Activated naive CD8-positive, alpha-beta T cell treated with anti-CD3 and anti-CD28 coated beads, Interleukin-2, amount 10 ng/mL, durations not matched to agents 7 days and 5 days (primary cell): ENCODE measurements at regions not wholly inside any gene's neighbourhood (a gene's known extent, or its start where the extent isn't known, plus 50 kb on each side); places are given as distances from the start of the nearest gene placed in this dataset.

Experiments used
- ATAC-seq: fragments of 150-1000 bp; cut with Tn5 transposase; one replicate; pipeline ENCODE4 v1.10.0; 2021; ENCODE audit warnings: low read depth, moderate library complexity
- POLR2A ChIA-PET: fragments of 350-600 bp; sonication (Branson Sonifier 250); formaldehyde crosslinking; loops from one replicate; lab custom pipeline; 2021; ENCODE audit warnings: antibody characterized with exemption; lab: Charles Lee
- DNase-seq: peaks from one replicate; pipeline ENCODE4 v3.0.0; 2021
- H3K27ac Mint-ChIP-seq: one replicate; pipeline ENCODE4 v1.8.0; 2022; ENCODE audit warnings: mild to moderate bottlenecking, mixed read lengths
- H3K27me3 Mint-ChIP-seq: one replicate; pipeline ENCODE4 v1.8.0; 2022; ENCODE audit warnings: mild to moderate bottlenecking, moderate library complexity, mixed read lengths
- H3K36me3 Mint-ChIP-seq: one replicate; pipeline ENCODE4 v1.8.0; 2021; ENCODE audit warnings: mild to moderate bottlenecking, mixed read lengths
- H3K4me1 Mint-ChIP-seq: one replicate; pipeline ENCODE4 v1.8.0; 2021; ENCODE audit warnings: mixed read lengths
- H3K4me3 Mint-ChIP-seq: one replicate; pipeline ENCODE4 v1.8.0; 2022; ENCODE audit warnings: mild to moderate bottlenecking, moderate library complexity, mixed read lengths
- H3K9me3 Mint-ChIP-seq: one replicate; pipeline ENCODE4 v1.8.0; 2021; ENCODE audit warnings: mixed read lengths

GRCh38 chr13:57784633-57785032, 153.1 kb downstream of the PCDH17 start:
- POLR2A ChIA-PET: no interaction called here
- Mint-ChIP-seq H3K4me3 (no peak overlapping the region), H3K27ac (no peak overlapping the region), H3K4me1 (no peaks in the 10 kb centered on the region), H3K36me3 (no peaks in the 10 kb centered on the region), H3K9me3 (peaks cover 3% of the 10 kb centered on the region), H3K27me3 (no peaks in the 10 kb centered on the region)
- ATAC-seq (no peak), DNase-seq (no peak)

- DNase-seq: no peak
- Mint-ChIP-seq H3K4me1 (no peaks in the 10 kb centered on the region), H3K27ac (no peak overlapping the region), H3K4me3 (no peak overlapping the region), H3K36me3 (no peaks in the 10 kb centered on the region), H3K27me3 (no peaks in the 10 kb centered on the region), H3K9me3 (peaks cover 2% of the 10 kb centered on the region)
- POLR2A ChIA-PET: no interaction called here
- ATAC-seq: no peak
These were observed 155.7 kb downstream of the PCDH17 start for GRCh38 chr13:57787058-57787791.

- Mint-ChIP-seq H3K36me3 (no peaks in the 10 kb centered on the region), H3K27me3 (no peaks in the 10 kb centered on the region), H3K9me3 (no peaks in the 10 kb centered on the region), H3K4me3 (no peak overlapping the region), H3K4me1 (no peaks in the 10 kb centered on the region), H3K27ac (no peak overlapping the region)
- POLR2A ChIA-PET: no interaction called here
- ATAC-seq (no peak), DNase-seq (no peak)
These were observed 168.1 kb downstream of the PCDH17 start for GRCh38 chr13:57799624-57800023.

- DNase-seq (no peak), ATAC-seq (no peak)
- no peak overlapping the region for H3K27ac Mint-ChIP-seq
- H3K36me3 Mint-ChIP-seq: no peaks in the 10 kb centered on the region
- peaks cover 7% of the 10 kb centered on the region for H3K9me3 Mint-ChIP-seq
- H3K4me3 Mint-ChIP-seq: no peak overlapping the region
- no peaks in the 10 kb centered on the region for H3K4me1 Mint-ChIP-seq
- no peaks in the 10 kb centered on the region for H3K27me3 Mint-ChIP-seq
- POLR2A ChIA-PET: no interaction called here
These were observed 182.1 kb downstream of the PCDH17 start for GRCh38 chr13:57813651-57814050.

GRCh38 chr13:57815600-57815999, 184.1 kb downstream of the PCDH17 start:
- Mint-ChIP-seq H3K27ac (no peak overlapping the region), H3K4me3 (no peak overlapping the region), H3K36me3 (no peaks in the 10 kb centered on the region), H3K27me3 (no peaks in the 10 kb centered on the region), H3K9me3 (peaks cover 7% of the 10 kb centered on the region), H3K4me1 (no peaks in the 10 kb centered on the region)
- DNase-seq (no peak), ATAC-seq (no peak)
- POLR2A ChIA-PET: no interaction called here

- H3K9me3 Mint-ChIP-seq: peaks cover 6% of the 10 kb centered on the region
- H3K27ac Mint-ChIP-seq: no peak overlapping the region
- POLR2A ChIA-PET: no interaction called here
- H3K4me1 Mint-ChIP-seq: no peaks in the 10 kb centered on the region
- no peaks in the 10 kb centered on the region for H3K27me3 Mint-ChIP-seq
- ATAC-seq: no peak
- DNase-seq: no peak
- H3K4me3 Mint-ChIP-seq: no peak overlapping the region
- no peaks in the 10 kb centered on the region for H3K36me3 Mint-ChIP-seq
These were observed 189.4 kb downstream of the PCDH17 start for GRCh38 chr13:57820924-57821323.

- ATAC-seq (no peak), DNase-seq (no peak)
- Mint-ChIP-seq H3K27ac (no peak overlapping the region), H3K36me3 (no peaks in the 10 kb centered on the region), H3K4me1 (no peaks in the 10 kb centered on the region), H3K27me3 (no peaks in the 10 kb centered on the region), H3K9me3 (peaks cover 3% of the 10 kb centered on the region), H3K4me3 (no peak overlapping the region)
- POLR2A ChIA-PET: no interaction called here
These were observed 192.2 kb downstream of the PCDH17 start for GRCh38 chr13:57823704-57824103.

- peaks cover 3% of the 10 kb centered on the region for H3K9me3 Mint-ChIP-seq
- no peak overlapping the region for H3K27ac Mint-ChIP-seq
These were observed 192.6 kb downstream of the PCDH17 start for GRCh38 chr13:57824121-57824520.

GRCh38 chr13:57825066-57825465, 193.5 kb downstream of the PCDH17 start:
- no peaks in the 10 kb centered on the region for H3K4me1 Mint-ChIP-seq
- DNase-seq (no peak), ATAC-seq (no peak)
- no peaks in the 10 kb centered on the region for H3K36me3 Mint-ChIP-seq
- no peaks in the 10 kb centered on the region for H3K27me3 Mint-ChIP-seq
- peaks cover 3% of the 10 kb centered on the region for H3K9me3 Mint-ChIP-seq
- H3K4me3 Mint-ChIP-seq: no peak overlapping the region
- POLR2A ChIA-PET: no interaction called here
- H3K27ac Mint-ChIP-seq: no peak overlapping the region

More at GRCh38 chr13:57824121-57824520, 192.6 kb downstream of the PCDH17 start:
- Mint-ChIP-seq H3K27me3 (no peaks in the 10 kb centered on the region), H3K36me3 (no peaks in the 10 kb centered on the region), H3K4me1 (no peaks in the 10 kb centered on the region), H3K4me3 (no peak overlapping the region)
- DNase-seq: no peak
- ATAC-seq: no peak
- POLR2A ChIA-PET: no interaction called here

- Mint-ChIP-seq H3K4me1 (no peaks in the 10 kb centered on the region), H3K27ac (no peak overlapping the region)
These were observed 198.0 kb downstream of the PCDH17 start for GRCh38 chr13:57829496-57829895.

GRCh38 chr13:57832187-57832586, 200.6 kb downstream of the PCDH17 start:
- no peak for ATAC-seq
- Mint-ChIP-seq H3K4me1 (no peaks in the 10 kb centered on the region), H3K27me3 (no peaks in the 10 kb centered on the region), H3K9me3 (peaks cover 2% of the 10 kb centered on the region), H3K4me3 (no peak overlapping the region), H3K36me3 (no peaks in the 10 kb centered on the region), H3K27ac (no peak overlapping the region)
- POLR2A ChIA-PET: no interaction called here
- no peak for DNase-seq

More at GRCh38 chr13:57829496-57829895, 198.0 kb downstream of the PCDH17 start:
- no peaks in the 10 kb centered on the region for H3K36me3 Mint-ChIP-seq
- H3K9me3 Mint-ChIP-seq: peaks cover 5% of the 10 kb centered on the region
- no peaks in the 10 kb centered on the region for H3K27me3 Mint-ChIP-seq
- no peak overlapping the region for H3K4me3 Mint-ChIP-seq
- POLR2A ChIA-PET: no interaction called here
- DNase-seq (no peak), ATAC-seq (no peak)

GRCh38 chr13:57837801-57838200, 206.3 kb downstream of the PCDH17 start:
- POLR2A ChIA-PET: no interaction called here
- no peak for ATAC-seq

GRCh38 chr13:57843521-57843920, 212.0 kb downstream of the PCDH17 start:
- DNase-seq: no peak
- POLR2A ChIA-PET: no interaction called here
- H3K27ac Mint-ChIP-seq: no peak overlapping the region
- H3K4me3 Mint-ChIP-seq: no peak overlapping the region
- ATAC-seq: no peak
- H3K27me3 Mint-ChIP-seq: no peaks in the 10 kb centered on the region
- H3K9me3 Mint-ChIP-seq: peaks cover 5% of the 10 kb centered on the region
- no peaks in the 10 kb centered on the region for H3K4me1 Mint-ChIP-seq
- H3K36me3 Mint-ChIP-seq: no peaks in the 10 kb centered on the region

More at GRCh38 chr13:57837801-57838200, 206.3 kb downstream of the PCDH17 start:
- no peaks in the 10 kb centered on the region for H3K36me3 Mint-ChIP-seq
- H3K9me3 Mint-ChIP-seq: no peaks in the 10 kb centered on the region
- no peak overlapping the region for H3K27ac Mint-ChIP-seq
- no peak overlapping the region for H3K4me3 Mint-ChIP-seq
- no peaks in the 10 kb centered on the region for H3K27me3 Mint-ChIP-seq
- DNase-seq: no peak
- H3K4me1 Mint-ChIP-seq: no peaks in the 10 kb centered on the region

GRCh38 chr13:57846600-57847173, 215.1 kb downstream of the PCDH17 start:
- Mint-ChIP-seq H3K9me3 (peaks cover 5% of the 10 kb centered on the region), H3K27me3 (no peaks in the 10 kb centered on the region)
- POLR2A ChIA-PET: no interaction called here

More at GRCh38 chr13:57846600-57847173, 215.1 kb downstream of the PCDH17 start:
- H3K36me3 Mint-ChIP-seq: no peaks in the 10 kb centered on the region
- DNase-seq: no peak
- H3K27ac Mint-ChIP-seq: no peak overlapping the region
- H3K4me1 Mint-ChIP-seq: no peaks in the 10 kb centered on the region
- no peak overlapping the region for H3K4me3 Mint-ChIP-seq
- no peak for ATAC-seq
